Muscle layer of colon (tissue), 2 donors: ENCODE measurements at regions not wholly inside any gene's neighbourhood (a gene's known extent, or its start where the extent isn't known, plus 50 kb on each side); places are given as distances from the start of the nearest gene placed in this dataset.

Experiments used
- H3K27ac ChIP-seq: one replicate; pipeline ENCODE4 v1.7.0; 2013; ENCODE audit warnings: low read depth, mild to moderate bottlenecking, low read length, moderate library complexity
- H3K27me3 ChIP-seq, 2 donors: one replicate each; pipeline ENCODE4 v1.7.0; 2013; ENCODE audit warnings: low read length in 2 of 2, mild to moderate bottlenecking in 2 of 2; ENCODE audit not compliant: insufficient read depth in 2 of 2, control insufficient read depth in 1 of 2
- H3K36me3 ChIP-seq: one replicate; pipeline ENCODE4 v1.7.0; 2013; ENCODE audit warnings: mild to moderate bottlenecking, low read length; ENCODE audit not compliant: insufficient read depth
- H3K4me1 ChIP-seq: one replicate; pipeline ENCODE4 v1.7.0; 2013; ENCODE audit warnings: mild to moderate bottlenecking, low read length; ENCODE audit not compliant: insufficient read depth
- H3K4me3 ChIP-seq, 2 donors: one replicate each; pipeline ENCODE4 v1.7.0; 2013; ENCODE audit warnings: low read length in 2 of 2, low read depth in 1 of 2, mild to moderate bottlenecking in 1 of 2, moderate library complexity in 1 of 2
- H3K9ac ChIP-seq: one replicate; pipeline ENCODE4 v1.7.0; 2013; ENCODE audit warnings: low read length
- H3K9me3 ChIP-seq: one replicate; pipeline ENCODE4 v1.7.0; 2013; ENCODE audit warnings: mild to moderate bottlenecking, low read length
- donor health status: abdominal sarcoma.
- donor health status: Adenocarcinoma of cecum.

GRCh38 chr3:110133971-110134370 is 796.6 kb upstream of the DPPA4 start:
- Histone ChIP-seq H3K4me1 (no peaks in the 10 kb centered on the region), H3K27me3 (no peaks in the 10 kb centered on the region), H3K27ac (no peak overlapping the region), H3K9ac (no peak overlapping the region), H3K9me3 (no peaks in the 10 kb centered on the region), H3K4me3 (no peak overlapping the region), H3K36me3 (no peaks in the 10 kb centered on the region)

GRCh38 chr3:110139048-110139447 is 801.7 kb upstream of the DPPA4 start:
- Histone ChIP-seq H3K9ac (no peak overlapping the region), H3K9me3 (no peaks in the 10 kb centered on the region), H3K4me1 (no peaks in the 10 kb centered on the region), H3K36me3 (no peaks in the 10 kb centered on the region), H3K4me3 (no peak overlapping the region), H3K27ac (no peak overlapping the region), H3K27me3 (no peaks in the 10 kb centered on the region)

- H3K9ac ChIP-seq, result no peak overlapping the region
- no peaks in the 10 kb centered on the region for H3K9me3 ChIP-seq
- H3K4me1 ChIP-seq, result no peaks in the 10 kb centered on the region
- no peaks in the 10 kb centered on the region for H3K27me3 ChIP-seq
- no peak overlapping the region for H3K27ac ChIP-seq
- H3K4me3 ChIP-seq, result no peak overlapping the region
- no peaks in the 10 kb centered on the region for H3K36me3 ChIP-seq
These were observed 802.5 kb upstream of the DPPA4 start for GRCh38 chr3:110139821-110140220.

DNA sequence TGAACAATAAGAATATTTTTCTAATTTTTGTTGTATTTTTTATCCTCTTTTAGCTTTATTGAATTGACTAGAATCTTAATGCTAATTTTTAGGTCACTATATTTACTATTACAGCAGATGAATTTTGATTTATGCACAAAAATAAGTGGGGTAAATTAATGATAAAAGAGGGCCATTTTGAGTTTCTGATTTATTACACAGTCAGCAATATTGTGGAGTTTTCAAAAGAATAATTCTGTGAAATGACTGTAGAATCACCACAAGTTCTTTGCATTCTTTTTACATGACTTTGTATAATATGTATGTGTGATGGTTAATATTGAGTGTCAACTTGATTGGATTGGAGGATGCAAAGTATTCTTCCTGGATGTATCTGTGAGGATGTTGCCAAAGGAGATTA is 812.4 kb upstream of the DPPA4 start:
- Histone ChIP-seq H3K27me3 (no peaks in the 10 kb centered on the region), H3K4me1 (no peaks in the 10 kb centered on the region), H3K9me3 (no peaks in the 10 kb centered on the region), H3K4me3 (no peak overlapping the region), H3K27ac (no peak overlapping the region), H3K9ac (no peak overlapping the region), H3K36me3 (no peaks in the 10 kb centered on the region)

GRCh38 chr3:110157221-110157620 is 819.9 kb upstream of the DPPA4 start:
- H3K9ac ChIP-seq, result no peak overlapping the region
- no peaks in the 10 kb centered on the region for H3K27me3 ChIP-seq
- no peak overlapping the region for H3K27ac ChIP-seq
- no peaks in the 10 kb centered on the region for H3K9me3 ChIP-seq
- H3K4me3 ChIP-seq, result no peak overlapping the region
- no peaks in the 10 kb centered on the region for H3K36me3 ChIP-seq
- no peaks in the 10 kb centered on the region for H3K4me1 ChIP-seq

DNA sequence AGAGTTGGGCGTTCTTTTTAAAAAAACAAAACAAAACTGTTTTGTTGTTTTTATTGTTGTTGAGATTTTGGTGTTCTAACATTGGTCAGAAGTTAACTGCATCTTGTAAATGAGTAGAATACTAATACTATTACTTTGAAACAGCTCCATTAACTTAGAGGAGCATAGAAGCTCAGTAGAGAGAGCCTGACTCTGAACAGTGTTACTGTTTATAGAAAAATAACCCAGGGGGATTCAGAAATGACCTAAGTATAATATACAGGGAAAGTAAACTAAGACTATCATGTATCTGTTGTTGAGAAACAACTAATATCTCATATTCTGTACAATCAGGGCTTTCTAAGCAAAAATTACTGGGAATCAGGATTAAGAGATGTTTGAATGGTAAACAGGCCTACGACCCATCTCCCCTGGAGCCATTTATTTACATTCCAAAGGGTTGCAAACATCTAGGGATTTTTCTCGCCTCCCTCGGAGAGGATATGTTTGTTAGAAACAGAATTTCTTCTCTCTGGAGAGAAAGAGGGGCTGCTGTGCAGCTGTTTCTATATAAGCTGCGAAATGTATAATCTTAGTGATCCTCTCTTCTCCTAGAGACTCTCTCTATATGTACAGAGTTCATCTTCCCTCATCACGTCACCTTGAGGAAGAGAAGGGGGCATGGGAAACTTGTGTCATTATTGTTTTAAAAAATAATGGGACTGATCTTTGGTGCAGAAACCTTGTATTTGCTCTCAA is 827.5 kb upstream of the DPPA4 start:
- Histone ChIP-seq H3K4me1 (no peaks in the 10 kb centered on the region), H3K36me3 (no peaks in the 10 kb centered on the region), H3K4me3 (no peak overlapping the region), H3K9me3 (no peaks in the 10 kb centered on the region), H3K27me3 (no peaks in the 10 kb centered on the region), H3K9ac (no peak overlapping the region), H3K27ac (no peak overlapping the region)

- Histone ChIP-seq H3K4me3 (no peak overlapping the region), H3K27ac (no peak overlapping the region)
These were observed 828.0 kb upstream of the DPPA4 start for GRCh38 chr3:110165370-110165743.

GRCh38 chr3:110165753-110166152 is 828.4 kb upstream of the DPPA4 start:
- no peak overlapping the region for H3K27ac ChIP-seq
- H3K9ac ChIP-seq, result no peak overlapping the region
- no peaks in the 10 kb centered on the region for H3K4me1 ChIP-seq
- no peak overlapping the region for H3K4me3 ChIP-seq
- no peaks in the 10 kb centered on the region for H3K9me3 ChIP-seq
- no peaks in the 10 kb centered on the region for H3K27me3 ChIP-seq
- H3K36me3 ChIP-seq, result no peaks in the 10 kb centered on the region

More at GRCh38 chr3:110165370-110165743, 828.0 kb upstream of the DPPA4 start:
- H3K9ac ChIP-seq, result no peak overlapping the region
- no peaks in the 10 kb centered on the region for H3K9me3 ChIP-seq
- no peaks in the 10 kb centered on the region for H3K27me3 ChIP-seq
- H3K36me3 ChIP-seq, result no peaks in the 10 kb centered on the region
- no peaks in the 10 kb centered on the region for H3K4me1 ChIP-seq

DNA sequence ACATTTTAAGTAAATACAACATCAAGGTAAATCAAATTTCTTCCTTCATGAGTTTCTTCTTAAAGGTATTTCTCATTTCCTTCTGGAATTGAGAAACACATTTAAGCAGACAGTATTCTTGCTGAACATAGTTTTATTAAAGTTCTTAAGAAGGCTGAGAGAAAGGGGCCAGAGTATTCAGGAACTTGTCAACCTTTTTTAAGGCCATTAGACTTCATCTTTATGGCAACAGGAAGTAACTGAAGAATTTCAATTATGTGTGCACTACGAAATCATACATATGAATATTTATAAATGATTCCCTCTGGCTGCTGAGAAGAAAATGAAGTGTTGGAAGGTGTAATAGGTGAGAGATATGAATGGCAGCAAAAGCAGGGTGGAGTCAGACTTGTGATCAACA is 829.4 kb upstream of the DPPA4 start:
- Histone ChIP-seq H3K9ac (no peak overlapping the region), H3K4me1 (no peaks in the 10 kb centered on the region), H3K4me3 (no peak overlapping the region), H3K9me3 (no peaks in the 10 kb centered on the region), H3K27me3 (no peaks in the 10 kb centered on the region), H3K27ac (no peak overlapping the region), H3K36me3 (no peaks in the 10 kb centered on the region)

DNA sequence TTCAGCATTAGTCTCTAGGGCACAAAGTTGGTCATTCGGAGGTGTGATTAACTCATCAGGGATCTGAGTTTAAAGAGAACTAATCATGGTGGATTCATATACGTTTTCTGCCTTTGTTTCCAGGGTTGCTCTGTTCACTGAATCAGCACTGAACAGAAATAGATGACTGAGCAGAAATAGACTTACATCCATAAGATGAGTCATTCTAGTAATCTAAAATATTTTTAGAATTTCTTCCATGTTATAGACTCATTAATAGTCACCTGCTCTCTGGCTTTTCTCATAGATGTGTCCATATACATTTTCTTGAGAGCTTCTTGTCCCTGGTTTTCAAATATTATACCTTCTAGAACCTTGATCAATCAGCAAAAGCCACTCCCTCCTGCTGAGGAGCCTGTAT is 837.6 kb upstream of the DPPA4 start:
- no peak overlapping the region for H3K4me3 ChIP-seq
- H3K27ac ChIP-seq, result no peak overlapping the region
- no peaks in the 10 kb centered on the region for H3K36me3 ChIP-seq
- no peak overlapping the region for H3K9ac ChIP-seq
- no peaks in the 10 kb centered on the region for H3K4me1 ChIP-seq
- H3K9me3 ChIP-seq, result no peaks in the 10 kb centered on the region
- H3K27me3 ChIP-seq, result no peaks in the 10 kb centered on the region

- no peaks in the 10 kb centered on the region for H3K9me3 ChIP-seq
- H3K4me1 ChIP-seq, result no peaks in the 10 kb centered on the region
- H3K9ac ChIP-seq, result no peak overlapping the region
- no peaks in the 10 kb centered on the region for H3K36me3 ChIP-seq
- no peaks in the 10 kb centered on the region for H3K27me3 ChIP-seq
- no peak overlapping the region for H3K4me3 ChIP-seq
- H3K27ac ChIP-seq, result no peak overlapping the region
These were observed 841.6 kb upstream of the DPPA4 start for GRCh38 chr3:110178965-110179364.

GRCh38 chr3:110180733-110181132 is 843.4 kb upstream of the DPPA4 start:
- no peaks in the 10 kb centered on the region for H3K36me3 ChIP-seq
- no peak overlapping the region for H3K4me3 ChIP-seq
- H3K9ac ChIP-seq, result no peak overlapping the region
- H3K27me3 ChIP-seq, result no peaks in the 10 kb centered on the region
- no peaks in the 10 kb centered on the region for H3K4me1 ChIP-seq
- H3K27ac ChIP-seq, result no peak overlapping the region
- no peaks in the 10 kb centered on the region for H3K9me3 ChIP-seq
